ENCODE measurements at regions not wholly inside any gene's neighbourhood (a gene's known extent, or its start where the extent isn't known, plus 50 kb on each side); places are given as distances from the start of the nearest gene placed in this dataset.

GRCh38 chr5:158465086-158465972 is 606.4 kb upstream of the CLINT1 start:
- no peak for TF ChIP-seq CTCF (conservative IDR thresholded peaks at IDR 0.05; ENCODE audit: low read depth, low read length)
- no peak overlapping the region for H3K4me3 ChIP-seq (ENCODE audit: low read length)
- no peak for DNase-seq (ENCODE audit: low read depth)

GRCh38 chr5:158464383-158464782 is 605.4 kb upstream of the CLINT1 start:
- H3K4me3 ChIP-seq (ENCODE audit: low read length) = no peak overlapping the region
- DNase-seq (ENCODE audit: low read depth) = no peak
- TF ChIP-seq CTCF (conservative IDR thresholded peaks at IDR 0.05; ENCODE audit: low read depth, low read length) = no peak

GRCh38 chr5:158463938-158464337 is 605.0 kb upstream of the CLINT1 start:
- no peak for TF ChIP-seq CTCF (conservative IDR thresholded peaks at IDR 0.05; ENCODE audit: low read depth, low read length)
- no peak for DNase-seq (ENCODE audit: low read depth)
- no peak overlapping the region for H3K4me3 ChIP-seq (ENCODE audit: low read length)

- TF ChIP-seq CTCF (conservative IDR thresholded peaks at IDR 0.05; ENCODE audit: low read depth, low read length) = no peak
- no peak for DNase-seq (ENCODE audit: low read depth)
- H3K4me3 ChIP-seq (ENCODE audit: low read length) = no peak overlapping the region
These were observed 604.2 kb upstream of the CLINT1 start for GRCh38 chr5:158463188-158463587.

- no peak for TF ChIP-seq CTCF (conservative IDR thresholded peaks at IDR 0.05; ENCODE audit: low read depth, low read length)
- H3K4me3 ChIP-seq (ENCODE audit: low read length) = no peak overlapping the region
- no peak for DNase-seq (ENCODE audit: low read depth)
These were observed 603.6 kb upstream of the CLINT1 start for GRCh38 chr5:158462349-158463114.

- no peak overlapping the region for H3K4me3 ChIP-seq (ENCODE audit: low read length)
- no peak for TF ChIP-seq CTCF (conservative IDR thresholded peaks at IDR 0.05; ENCODE audit: low read depth, low read length)
- no peak for DNase-seq (ENCODE audit: low read depth)
These were observed 602.4 kb upstream of the CLINT1 start for GRCh38 chr5:158461240-158461854.

Measured in retinal pigment epithelial cell (primary cell).